Chondrocyte (in vitro differentiated cells): ENCODE measurements at regions not wholly inside any gene's neighbourhood (a gene's known extent, or its start where the extent isn't known, plus 50 kb on each side); places are given as distances from the start of the nearest gene placed in this dataset.

ENCODE experiments used
- DNase-seq: peaks from one replicate; pipeline ENCODE4 v3.0.0; 2021; ENCODE audit warnings: mixed read lengths, low spot score
- H3K27ac Mint-ChIP-seq: one replicate; pipeline ENCODE4 v1.8.0; 2021; ENCODE audit warnings: mild to moderate bottlenecking, moderate library complexity, mixed read lengths; ENCODE audit not compliant: unreplicated experiment
- H3K27me3 Mint-ChIP-seq: 2 replicates; pipeline ENCODE4 v1.8.0; 2021; ENCODE audit warnings: low read depth, mixed read lengths
- H3K36me3 Mint-ChIP-seq: 2 replicates; pipeline ENCODE4 v1.8.0; 2021; ENCODE audit warnings: low read depth, mixed read lengths
- H3K4me1 Mint-ChIP-seq: 2 replicates; pipeline ENCODE4 v1.8.0; 2021; ENCODE audit warnings: low read depth, mild to moderate bottlenecking, mixed read lengths
- H3K4me3 Mint-ChIP-seq: one replicate; pipeline ENCODE4 v1.8.0; 2021; ENCODE audit warnings: mild to moderate bottlenecking, moderate library complexity, mixed read lengths; ENCODE audit not compliant: unreplicated experiment
- H3K9me3 Mint-ChIP-seq: 2 replicates; pipeline ENCODE4 v1.8.0; 2021; ENCODE audit warnings: low read depth, mixed read lengths
- CTCF ChIP-seq: fragments of 200-600 bp; sonication (generic); IDR thresholded peaks from 2 replicates; pipeline ENCODE4 v1.5.0; 2021; ENCODE audit warnings: antibody characterized with exemption, mild to moderate bottlenecking, moderate library complexity

DNA sequence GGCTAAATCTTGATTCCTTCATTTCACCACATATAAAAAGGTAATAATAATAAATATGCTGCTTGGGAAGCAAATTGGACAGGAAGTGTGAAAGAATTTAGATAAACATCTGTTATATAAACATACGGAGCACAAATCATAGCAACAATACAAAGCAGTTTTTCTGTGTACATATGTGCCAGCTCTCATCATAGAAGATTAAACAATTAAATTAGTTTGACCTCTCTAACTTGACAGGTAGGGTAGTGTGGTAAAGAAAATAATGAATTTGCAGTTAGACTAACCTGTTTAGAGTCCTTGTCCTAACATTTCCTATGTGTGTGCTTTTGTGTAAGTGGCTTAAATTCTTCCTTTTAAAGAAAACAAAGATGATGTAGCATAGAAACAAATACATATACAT, 995.7 kb upstream of the TENM4 start:
- DNase-seq: no peak
- peaks cover 1% of the 10 kb centered on the region for H3K27me3 Mint-ChIP-seq
- no peak overlapping the region for H3K4me3 Mint-ChIP-seq
- H3K36me3 Mint-ChIP-seq: no peaks in the 10 kb centered on the region
- no peaks in the 10 kb centered on the region for H3K9me3 Mint-ChIP-seq
- H3K4me1 Mint-ChIP-seq: no peaks in the 10 kb centered on the region
- H3K27ac Mint-ChIP-seq: no peak overlapping the region
- TF ChIP-seq CTCF: no peak

DNA sequence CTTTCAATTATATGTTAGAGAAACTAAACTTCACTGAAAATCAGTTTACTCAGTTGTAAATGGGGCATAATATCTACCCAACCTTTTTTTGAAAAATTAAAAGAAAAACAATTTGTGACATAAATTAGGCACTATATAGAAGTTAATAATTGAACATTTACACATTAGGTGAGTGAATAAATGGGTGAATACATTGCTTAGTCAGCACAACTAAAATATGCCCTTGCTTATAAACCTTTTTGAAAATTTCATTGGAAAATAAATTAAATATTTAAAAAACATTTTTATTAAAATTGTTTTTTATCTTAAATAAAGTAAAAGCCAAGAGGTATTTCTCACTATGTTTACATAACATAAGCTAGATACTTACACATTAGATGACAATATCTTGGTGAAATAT, 994.5 kb upstream of the TENM4 start:
- Mint-ChIP-seq H3K27me3 (peaks cover 5% of the 10 kb centered on the region), H3K4me3 (no peak overlapping the region), H3K36me3 (no peaks in the 10 kb centered on the region), H3K4me1 (no peaks in the 10 kb centered on the region), H3K27ac (no peak overlapping the region), H3K9me3 (no peaks in the 10 kb centered on the region)
- no peak for DNase-seq
- TF ChIP-seq CTCF: no peak

DNA sequence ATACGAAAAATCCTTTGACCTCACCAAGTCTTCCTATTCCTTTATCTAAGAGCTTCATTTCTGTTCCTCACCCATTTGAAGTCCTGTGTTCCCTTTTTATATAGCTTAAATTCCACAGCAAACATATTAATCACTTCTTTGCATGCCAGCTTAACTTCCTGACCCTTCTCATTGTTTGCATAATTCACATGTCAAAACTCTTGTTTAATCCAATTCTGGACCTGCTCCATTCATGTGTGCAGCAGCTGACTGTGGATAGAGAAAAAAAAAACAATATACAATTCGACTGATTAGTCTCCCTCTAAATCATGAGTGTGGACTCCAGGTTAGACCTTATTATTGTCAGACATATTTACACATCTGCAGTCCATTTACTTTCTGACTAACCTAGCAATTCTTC, 991.2 kb upstream of the TENM4 start:
- TF ChIP-seq CTCF: no peak
- peaks cover 4% of the 10 kb centered on the region for H3K27me3 Mint-ChIP-seq
- H3K27ac Mint-ChIP-seq: no peak overlapping the region
- H3K4me1 Mint-ChIP-seq: no peaks in the 10 kb centered on the region
- no peaks in the 10 kb centered on the region for H3K36me3 Mint-ChIP-seq
- DNase-seq: no peak
- no peaks in the 10 kb centered on the region for H3K9me3 Mint-ChIP-seq
- no peak overlapping the region for H3K4me3 Mint-ChIP-seq

GRCh38 chr11:80424012-80424695, 983.3 kb upstream of the TENM4 start:
- Mint-ChIP-seq H3K27me3 (no peaks in the 10 kb centered on the region), H3K4me1 (no peaks in the 10 kb centered on the region), H3K36me3 (no peaks in the 10 kb centered on the region), H3K9me3 (no peaks in the 10 kb centered on the region), H3K4me3 (no peak overlapping the region), H3K27ac (no peak overlapping the region)
- no peak for TF ChIP-seq CTCF
- DNase-seq: no peak

GRCh38 chr11:80420374-80420773, 979.5 kb upstream of the TENM4 start:
- TF ChIP-seq CTCF: no peak
- H3K27ac Mint-ChIP-seq: no peak overlapping the region
- H3K4me1 Mint-ChIP-seq: no peaks in the 10 kb centered on the region
- H3K36me3 Mint-ChIP-seq: no peaks in the 10 kb centered on the region
- peaks cover 3% of the 10 kb centered on the region for H3K27me3 Mint-ChIP-seq
- no peak overlapping the region for H3K4me3 Mint-ChIP-seq
- H3K9me3 Mint-ChIP-seq: no peaks in the 10 kb centered on the region
- no peak for DNase-seq
